ENCODE measurements at regions not wholly inside any gene's neighbourhood (a gene's known extent, or its start where the extent isn't known, plus 50 kb on each side); places are given as distances from the start of the nearest gene placed in this dataset.

DNA sequence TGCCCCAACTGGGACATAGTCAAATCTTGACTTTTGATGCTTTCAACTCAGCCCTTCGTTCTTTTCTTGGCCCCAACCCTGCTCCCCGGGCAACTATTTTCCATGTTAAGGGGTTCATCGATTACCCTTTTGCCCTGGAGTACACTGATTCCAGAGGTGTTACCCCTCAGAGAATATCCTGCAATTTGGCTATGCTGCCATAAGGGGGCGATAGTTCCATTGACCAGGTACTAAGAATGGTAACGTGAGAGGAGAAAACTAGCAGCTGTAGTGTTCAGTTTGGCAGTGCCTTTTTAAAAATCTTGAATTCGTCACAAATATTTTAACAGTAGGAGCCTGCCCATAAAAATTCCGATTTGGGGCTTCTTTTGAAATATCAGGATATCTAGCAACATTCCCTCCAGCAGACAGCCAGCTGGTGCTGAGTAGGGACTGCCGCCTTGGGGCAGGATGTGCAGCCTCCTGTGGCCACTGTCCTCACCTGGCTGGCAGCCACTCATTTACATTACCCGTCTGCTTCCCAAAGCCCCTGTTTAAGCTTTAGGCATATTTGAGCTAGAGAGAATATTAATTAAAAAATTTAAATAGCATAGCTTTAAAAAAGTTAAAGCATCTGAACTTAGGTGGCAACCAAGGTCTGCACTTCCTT, 146.3 kb upstream of the SKOR2 start:
- TF ChIP-seq POLR2A (IDR thresholded peaks at IDR 0.05), result no peak
- TF ChIP-seq CTCF (IDR thresholded peaks at IDR 0.05), result peak; percentile 17 to 43 (median 26)

Measured in right lobe of liver (tissue), 4 donors.